ENCODE measurements at regions not wholly inside any gene's neighbourhood (a gene's known extent, or its start where the extent isn't known, plus 50 kb on each side); places are given as distances from the start of the nearest gene placed in this dataset.

DNA sequence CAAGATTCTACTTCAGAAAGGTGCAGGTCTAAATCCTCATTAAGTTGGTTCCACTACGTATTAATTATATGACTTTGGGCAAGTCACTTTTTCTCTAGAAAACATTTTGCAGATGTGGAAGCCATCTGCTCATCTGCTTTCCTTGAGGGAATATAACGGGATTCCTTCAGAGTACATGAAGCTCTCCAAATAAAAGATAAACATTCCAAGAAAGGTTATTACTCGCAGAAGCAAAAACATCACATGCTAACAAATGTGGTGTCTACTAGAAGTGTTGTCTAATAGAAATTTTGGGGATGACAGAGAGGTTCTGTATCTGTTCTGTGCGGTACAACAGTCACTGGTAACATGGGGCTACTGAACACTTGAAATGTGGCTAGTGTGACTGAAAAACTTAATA is 60.2 kb downstream of the NIBAN1 start:
- DNase-seq (ENCODE audit: low read depth, low spot score) (no peak), ATAC-seq (no peak)
- H4K20me1 ChIP-seq (ENCODE audit: insufficient read depth), result no peaks in the 10 kb centered on the region
- no peaks in the 10 kb centered on the region for H3K4me1 ChIP-seq (ENCODE audit: control insufficient read depth in 1 of 2, insufficient read depth in 2 of 2, low read length in 2 of 2)
- BruUV-seq (replicated peaks), result no TSS peak
- CTCF ChIA-PET, result no interaction called here
- H3K36me3 ChIP-seq (ENCODE audit: control insufficient read depth in 1 of 2, insufficient read depth in 2 of 2, low read length in 2 of 2), result no peaks in the 10 kb centered on the region
- POLR2A ChIA-PET, result no interaction called here
- H3K9me2 ChIP-seq (ENCODE audit: insufficient read depth), result no peaks in the 10 kb centered on the region
- H3K4me2 ChIP-seq (ENCODE audit: low read length), result no peak overlapping the region
- no peak for TF ChIP-seq TCF7L2 (IDR thresholded peaks at IDR 0.05; ENCODE audit: borderline replicate concordance, extremely low read depth, insufficient read depth, insufficient read length)
- H2AFZ ChIP-seq (ENCODE audit: low read depth, low read length, poor library complexity, severe bottlenecking), result no peak overlapping the region
- no peaks in the 10 kb centered on the region for H3K79me2 ChIP-seq (ENCODE audit: insufficient read depth, low read length)
- H3K27me3 ChIP-seq (ENCODE audit: insufficient read depth, low read length), result no peaks in the 10 kb centered on the region
- no peak overlapping the region for H3K27ac ChIP-seq (ENCODE audit: low read depth, low read length)
- no peak overlapping the region for H3K4me3 ChIP-seq (replicated peaks in 1 of 2; ENCODE audit: low read depth in 1 of 2, low read length in 2 of 2)
- intact Hi-C loops (cut with micrococcal nuclease), result no loop called here
- no peaks in the 10 kb centered on the region for H3K9me3 ChIP-seq (ENCODE audit: control insufficient read depth in 1 of 2, insufficient read depth in 1 of 2, low read depth in 1 of 2, low read length in 2 of 2)
- no peak overlapping the region for H3K9ac ChIP-seq (ENCODE audit: low read length)
- RAD21 ChIA-PET (ENCODE audit: low non-redundant PET in 1 of 2, low total read pairs in 2 of 2, uncharacterized antibody in 2 of 2, unreplicated experiment in 2 of 2), result no interaction called here

DNA sequence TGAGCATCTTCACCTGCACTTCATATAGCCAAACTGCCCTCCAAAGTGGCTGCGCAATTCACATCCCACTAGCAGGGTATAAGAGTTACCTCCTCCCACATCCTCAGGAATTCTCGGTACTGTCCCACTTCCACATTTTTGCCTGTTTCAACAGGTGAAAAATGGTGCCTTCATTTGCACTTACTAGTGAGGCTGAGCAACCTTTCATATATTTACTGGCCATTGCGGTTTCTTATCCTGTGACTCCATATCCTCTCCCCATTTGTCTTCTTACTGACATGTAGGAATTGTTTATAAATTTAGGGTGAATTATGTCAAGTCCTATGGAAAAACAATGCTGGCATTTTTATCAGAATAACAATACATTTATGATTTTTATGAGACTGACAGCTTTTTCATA is 61.9 kb downstream of the NIBAN1 start:
- Histone ChIP-seq H3K9ac (ENCODE audit: low read length) (no peak overlapping the region), H3K4me3 (replicated peaks in 1 of 2; ENCODE audit: low read depth in 1 of 2, low read length in 2 of 2) (no peak overlapping the region), H3K4me1 (ENCODE audit: control insufficient read depth in 1 of 2, insufficient read depth in 2 of 2, low read length in 2 of 2) (no peaks in the 10 kb centered on the region), H3K9me2 (ENCODE audit: insufficient read depth) (no peaks in the 10 kb centered on the region), H3K27me3 (ENCODE audit: insufficient read depth, low read length) (no peaks in the 10 kb centered on the region), H3K9me3 (ENCODE audit: control insufficient read depth in 1 of 2, insufficient read depth in 1 of 2, low read depth in 1 of 2, low read length in 2 of 2) (no peaks in the 10 kb centered on the region), H3K36me3 (ENCODE audit: control insufficient read depth in 1 of 2, insufficient read depth in 2 of 2, low read length in 2 of 2) (no peaks in the 10 kb centered on the region), H3K27ac (ENCODE audit: low read depth, low read length) (no peak overlapping the region), H3K4me2 (ENCODE audit: low read length) (no peak overlapping the region), H4K20me1 (ENCODE audit: insufficient read depth) (no peaks in the 10 kb centered on the region), H3K79me2 (ENCODE audit: insufficient read depth, low read length) (no peaks in the 10 kb centered on the region), H2AFZ (ENCODE audit: low read depth, low read length, poor library complexity, severe bottlenecking) (no peak overlapping the region)
- ChIA-PET CTCF (no interaction called here), POLR2A (no interaction called here), RAD21 (ENCODE audit: low non-redundant PET in 1 of 2, low total read pairs in 2 of 2, uncharacterized antibody in 2 of 2, unreplicated experiment in 2 of 2) (no interaction called here)
- intact Hi-C loops (cut with micrococcal nuclease), result no loop called here
- BruUV-seq (replicated peaks), result no TSS peak
- ATAC-seq (no peak), DNase-seq (ENCODE audit: low read depth, low spot score) (no peak)
- TF ChIP-seq SP1 (IDR thresholded peaks at IDR 0.05; ENCODE audit: low read depth), result no peak
- TF ChIP-seq EZH2phosphoT487 (IDR thresholded peaks at IDR 0.05; ENCODE audit: borderline replicate concordance), result no peak
- TF ChIP-seq, protein P1, sequence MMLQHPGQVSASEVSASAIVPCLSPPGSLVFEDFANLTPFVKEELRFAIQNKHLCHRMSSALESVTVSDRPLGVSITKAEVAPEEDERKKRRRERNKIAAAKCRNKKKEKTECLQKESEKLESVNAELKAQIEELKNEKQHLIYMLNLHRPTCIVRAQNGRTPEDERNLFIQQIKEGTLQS (IDR thresholded peaks at IDR 0.05), result no peak
- TF ChIP-seq, protein P2, sequence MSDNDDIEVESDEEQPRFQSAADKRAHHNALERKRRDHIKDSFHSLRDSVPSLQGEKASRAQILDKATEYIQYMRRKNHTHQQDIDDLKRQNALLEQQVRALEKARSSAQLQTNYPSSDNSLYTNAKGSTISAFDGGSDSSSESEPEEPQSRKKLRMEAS (IDR thresholded peaks at IDR 0.05), result no peak
- TF ChIP-seq ZNF274 (IDR thresholded peaks at IDR 0.05; ENCODE audit: low read depth, low read length), result no peak
- no peak for TF ChIP-seq CBX3 (IDR thresholded peaks at IDR 0.05; ENCODE audit: low read depth)
- TF ChIP-seq, protein P3, sequence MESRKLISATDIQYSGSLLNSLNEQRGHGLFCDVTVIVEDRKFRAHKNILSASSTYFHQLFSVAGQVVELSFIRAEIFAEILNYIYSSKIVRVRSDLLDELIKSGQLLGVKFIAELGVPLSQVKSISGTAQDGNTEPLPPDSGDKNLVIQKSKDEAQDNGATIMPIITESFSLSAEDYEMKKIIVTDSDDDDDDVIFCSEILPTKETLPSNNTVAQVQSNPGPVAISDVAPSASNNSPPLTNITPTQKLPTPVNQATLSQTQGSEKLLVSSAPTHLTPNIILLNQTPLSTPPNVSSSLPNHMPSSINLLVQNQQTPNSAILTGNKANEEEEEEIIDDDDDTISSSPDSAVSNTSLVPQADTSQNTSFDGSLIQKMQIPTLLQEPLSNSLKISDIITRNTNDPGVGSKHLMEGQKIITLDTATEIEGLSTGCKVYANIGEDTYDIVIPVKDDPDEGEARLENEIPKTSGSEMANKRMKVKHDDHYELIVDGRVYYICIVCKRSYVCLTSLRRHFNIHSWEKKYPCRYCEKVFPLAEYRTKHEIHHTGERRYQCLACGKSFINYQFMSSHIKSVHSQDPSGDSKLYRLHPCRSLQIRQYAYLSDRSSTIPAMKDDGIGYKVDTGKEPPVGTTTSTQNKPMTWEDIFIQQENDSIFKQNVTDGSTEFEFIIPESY (IDR thresholded peaks at IDR 0.05; ENCODE audit: extremely low read depth, insufficient replicate concordance, low read length), result no peak
- TF ChIP-seq JUND (IDR thresholded peaks at IDR 0.05), result no peak
- no peak for TF ChIP-seq YY1 (IDR thresholded peaks at IDR 0.05; ENCODE audit: extremely low read depth, insufficient replicate concordance, low read depth, low read length)
- TF ChIP-seq, protein P4, sequence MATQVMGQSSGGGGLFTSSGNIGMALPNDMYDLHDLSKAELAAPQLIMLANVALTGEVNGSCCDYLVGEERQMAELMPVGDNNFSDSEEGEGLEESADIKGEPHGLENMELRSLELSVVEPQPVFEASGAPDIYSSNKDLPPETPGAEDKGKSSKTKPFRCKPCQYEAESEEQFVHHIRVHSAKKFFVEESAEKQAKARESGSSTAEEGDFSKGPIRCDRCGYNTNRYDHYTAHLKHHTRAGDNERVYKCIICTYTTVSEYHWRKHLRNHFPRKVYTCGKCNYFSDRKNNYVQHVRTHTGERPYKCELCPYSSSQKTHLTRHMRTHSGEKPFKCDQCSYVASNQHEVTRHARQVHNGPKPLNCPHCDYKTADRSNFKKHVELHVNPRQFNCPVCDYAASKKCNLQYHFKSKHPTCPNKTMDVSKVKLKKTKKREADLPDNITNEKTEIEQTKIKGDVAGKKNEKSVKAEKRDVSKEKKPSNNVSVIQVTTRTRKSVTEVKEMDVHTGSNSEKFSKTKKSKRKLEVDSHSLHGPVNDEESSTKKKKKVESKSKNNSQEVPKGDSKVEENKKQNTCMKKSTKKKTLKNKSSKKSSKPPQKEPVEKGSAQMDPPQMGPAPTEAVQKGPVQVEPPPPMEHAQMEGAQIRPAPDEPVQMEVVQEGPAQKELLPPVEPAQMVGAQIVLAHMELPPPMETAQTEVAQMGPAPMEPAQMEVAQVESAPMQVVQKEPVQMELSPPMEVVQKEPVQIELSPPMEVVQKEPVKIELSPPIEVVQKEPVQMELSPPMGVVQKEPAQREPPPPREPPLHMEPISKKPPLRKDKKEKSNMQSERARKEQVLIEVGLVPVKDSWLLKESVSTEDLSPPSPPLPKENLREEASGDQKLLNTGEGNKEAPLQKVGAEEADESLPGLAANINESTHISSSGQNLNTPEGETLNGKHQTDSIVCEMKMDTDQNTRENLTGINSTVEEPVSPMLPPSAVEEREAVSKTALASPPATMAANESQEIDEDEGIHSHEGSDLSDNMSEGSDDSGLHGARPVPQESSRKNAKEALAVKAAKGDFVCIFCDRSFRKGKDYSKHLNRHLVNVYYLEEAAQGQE (IDR thresholded peaks at IDR 0.05; ENCODE audit: low read depth), result no peak
